GM12878 (cell line): ENCODE measurements at regions not wholly inside any gene's neighbourhood (a gene's known extent, or its start where the extent isn't known, plus 50 kb on each side); places are given as distances from the start of the nearest gene placed in this dataset.

Experiments
- EED ChIP-seq: sonication (generic); IDR thresholded peaks from 2 replicates; pipeline ENCODE4 v1.6.1; 2016; ENCODE audit warnings: antibody characterized with exemption, low read depth
- GABPA ChIP-seq: IDR thresholded peaks from 2 replicates; pipeline ENCODE4 v1.6.1; 2014; ENCODE audit warnings: antibody characterized with exemption, low read depth, mild to moderate bottlenecking, inconsistent platforms
- MYC ChIP-seq: IDR thresholded peaks from 2 replicates; pipeline ENCODE4 v1.6.1; 2011; ENCODE audit warnings: mild to moderate bottlenecking, low read length, moderate library complexity, inconsistent platforms; ENCODE audit not compliant: insufficient read depth, insufficient replicate concordance, insufficient read length, severe bottlenecking
- SMC3 ChIP-seq: IDR thresholded peaks from 2 replicates; pipeline ENCODE4 v1.6.1; 2011; ENCODE audit warnings: low read length, improper control_type of control experiment, borderline replicate concordance
- TCF7 ChIP-seq: IDR thresholded peaks from 2 replicates; pipeline ENCODE4 v1.6.1; 2014; ENCODE audit warnings: antibody characterized with exemption, borderline replicate concordance
- TF ChIP-seq, protein P1 (sequence below): IDR thresholded peaks from 2 replicates; pipeline ENCODE4 v1.6.1; 2011; ENCODE audit warnings: low read depth, low read length, improper control_type of control experiment, borderline replicate concordance
- TF ChIP-seq, protein P2 (sequence below): fragments of 450-650 bp; IDR thresholded peaks from 2 replicates; pipeline ENCODE4 v1.6.1; 2017; ENCODE audit warnings: borderline replicate concordance
- TF ChIP-seq, protein P3 (sequence below), 3 experiments: IDR thresholded peaks in 2 of 3; conservative IDR thresholded peaks in 1 of 3; 2 replicates each; pipeline ENCODE4 v1.5.1; 2011; ENCODE audit warnings: low read depth in 3 of 3, low read length in 3 of 3, mild to moderate bottlenecking in 3 of 3, control low read depth in 2 of 3, moderate library complexity in 2 of 3, inconsistent platforms in 1 of 3, mixed read lengths in 1 of 3; ENCODE audit not compliant: control insufficient read depth in 2 of 3, insufficient read depth in 1 of 3; ENCODE audit errors: extremely low read depth in 1 of 3
- TF ChIP-seq, protein P4 (sequence below): IDR thresholded peaks from 2 replicates; pipeline ENCODE4 v1.6.1; 2012; ENCODE audit warnings: low read depth, low read length, improper control_type of control experiment
- TF ChIP-seq, protein P5 (sequence below): IDR thresholded peaks from 2 replicates; pipeline ENCODE4 v1.6.1; 2011; ENCODE audit warnings: borderline replicate concordance, low read depth, mild to moderate bottlenecking, moderate library complexity, mixed read lengths, low read length; ENCODE audit not compliant: insufficient read depth; ENCODE audit errors: extremely low read length

DNA sequence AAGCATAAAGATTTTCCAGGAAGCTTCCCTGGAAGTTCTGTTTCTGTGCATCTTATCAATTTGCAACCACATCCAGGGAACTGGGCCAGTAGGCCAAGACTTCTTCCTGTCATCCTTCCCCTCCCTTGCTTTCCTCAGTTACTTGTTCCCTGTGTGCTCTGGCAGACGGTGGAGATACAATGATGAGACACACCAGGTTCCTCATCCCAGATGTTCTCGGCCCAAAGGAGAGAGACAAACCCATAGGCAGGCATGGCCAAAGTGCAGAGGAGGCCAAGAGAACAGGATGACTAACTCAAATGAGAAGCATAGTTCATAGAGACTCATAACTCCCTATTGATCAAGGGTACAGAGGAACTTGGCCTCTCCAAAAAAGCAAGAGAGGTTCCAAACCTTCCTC lies 652.6 kb downstream of the CCDC171 start:
- TF ChIP-seq, protein P1, sequence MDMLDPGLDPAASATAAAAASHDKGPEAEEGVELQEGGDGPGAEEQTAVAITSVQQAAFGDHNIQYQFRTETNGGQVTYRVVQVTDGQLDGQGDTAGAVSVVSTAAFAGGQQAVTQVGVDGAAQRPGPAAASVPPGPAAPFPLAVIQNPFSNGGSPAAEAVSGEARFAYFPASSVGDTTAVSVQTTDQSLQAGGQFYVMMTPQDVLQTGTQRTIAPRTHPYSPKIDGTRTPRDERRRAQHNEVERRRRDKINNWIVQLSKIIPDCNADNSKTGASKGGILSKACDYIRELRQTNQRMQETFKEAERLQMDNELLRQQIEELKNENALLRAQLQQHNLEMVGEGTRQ: no peak
- TF ChIP-seq, protein P2, sequence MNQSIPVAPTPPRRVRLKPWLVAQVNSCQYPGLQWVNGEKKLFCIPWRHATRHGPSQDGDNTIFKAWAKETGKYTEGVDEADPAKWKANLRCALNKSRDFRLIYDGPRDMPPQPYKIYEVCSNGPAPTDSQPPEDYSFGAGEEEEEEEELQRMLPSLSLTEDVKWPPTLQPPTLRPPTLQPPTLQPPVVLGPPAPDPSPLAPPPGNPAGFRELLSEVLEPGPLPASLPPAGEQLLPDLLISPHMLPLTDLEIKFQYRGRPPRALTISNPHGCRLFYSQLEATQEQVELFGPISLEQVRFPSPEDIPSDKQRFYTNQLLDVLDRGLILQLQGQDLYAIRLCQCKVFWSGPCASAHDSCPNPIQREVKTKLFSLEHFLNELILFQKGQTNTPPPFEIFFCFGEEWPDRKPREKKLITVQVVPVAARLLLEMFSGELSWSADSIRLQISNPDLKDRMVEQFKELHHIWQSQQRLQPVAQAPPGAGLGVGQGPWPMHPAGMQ: no peak
- TF ChIP-seq, protein P3, sequence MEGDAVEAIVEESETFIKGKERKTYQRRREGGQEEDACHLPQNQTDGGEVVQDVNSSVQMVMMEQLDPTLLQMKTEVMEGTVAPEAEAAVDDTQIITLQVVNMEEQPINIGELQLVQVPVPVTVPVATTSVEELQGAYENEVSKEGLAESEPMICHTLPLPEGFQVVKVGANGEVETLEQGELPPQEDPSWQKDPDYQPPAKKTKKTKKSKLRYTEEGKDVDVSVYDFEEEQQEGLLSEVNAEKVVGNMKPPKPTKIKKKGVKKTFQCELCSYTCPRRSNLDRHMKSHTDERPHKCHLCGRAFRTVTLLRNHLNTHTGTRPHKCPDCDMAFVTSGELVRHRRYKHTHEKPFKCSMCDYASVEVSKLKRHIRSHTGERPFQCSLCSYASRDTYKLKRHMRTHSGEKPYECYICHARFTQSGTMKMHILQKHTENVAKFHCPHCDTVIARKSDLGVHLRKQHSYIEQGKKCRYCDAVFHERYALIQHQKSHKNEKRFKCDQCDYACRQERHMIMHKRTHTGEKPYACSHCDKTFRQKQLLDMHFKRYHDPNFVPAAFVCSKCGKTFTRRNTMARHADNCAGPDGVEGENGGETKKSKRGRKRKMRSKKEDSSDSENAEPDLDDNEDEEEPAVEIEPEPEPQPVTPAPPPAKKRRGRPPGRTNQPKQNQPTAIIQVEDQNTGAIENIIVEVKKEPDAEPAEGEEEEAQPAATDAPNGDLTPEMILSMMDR (IDR thresholded peaks at IDR 0.05 in 2 of 3, conservative IDR thresholded peaks at IDR 0.05 in 1 of 3; ENCODE audit: control insufficient read depth in 2 of 3, extremely low read depth in 1 of 3, insufficient read depth in 1 of 3, low read depth in 3 of 3, low read length in 3 of 3): no peak
- TF ChIP-seq, protein P4, sequence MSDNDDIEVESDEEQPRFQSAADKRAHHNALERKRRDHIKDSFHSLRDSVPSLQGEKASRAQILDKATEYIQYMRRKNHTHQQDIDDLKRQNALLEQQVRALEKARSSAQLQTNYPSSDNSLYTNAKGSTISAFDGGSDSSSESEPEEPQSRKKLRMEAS: no peak
- TF ChIP-seq MYC (no peak), EED (no peak), GABPA (no peak), SMC3 (no peak), TCF7 (no peak)
- TF ChIP-seq, protein P5, sequence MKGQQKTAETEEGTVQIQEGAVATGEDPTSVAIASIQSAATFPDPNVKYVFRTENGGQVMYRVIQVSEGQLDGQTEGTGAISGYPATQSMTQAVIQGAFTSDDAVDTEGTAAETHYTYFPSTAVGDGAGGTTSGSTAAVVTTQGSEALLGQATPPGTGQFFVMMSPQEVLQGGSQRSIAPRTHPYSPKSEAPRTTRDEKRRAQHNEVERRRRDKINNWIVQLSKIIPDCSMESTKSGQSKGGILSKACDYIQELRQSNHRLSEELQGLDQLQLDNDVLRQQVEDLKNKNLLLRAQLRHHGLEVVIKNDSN: no peak
